ENCODE measurements at regions not wholly inside any gene's neighbourhood (a gene's known extent, or its start where the extent isn't known, plus 50 kb on each side); places are given as distances from the start of the nearest gene placed in this dataset.

- TF ChIP-seq GATA2 (IDR thresholded peaks at IDR 0.05; ENCODE audit: low read depth, low read length) (no peak), GATA3 (IDR thresholded peaks at IDR 0.05; ENCODE audit: low read depth, low read length) (no peak)
Observed at GRCh38 chr6:2385471-2385983, 140.1 kb upstream of the GMDS start.
